HCT116 (cell line): ENCODE measurements at regions not wholly inside any gene's neighbourhood (a gene's known extent, or its start where the extent isn't known, plus 50 kb on each side); places are given as distances from the start of the nearest gene placed in this dataset.

Source experiments
- ATAC-seq: fragments of 200-7000 bp; cut with Tn5 transposase; 2 replicates; pipeline ENCODE4 v1.9.1; 2020; ENCODE audit warnings: mild to moderate bottlenecking, moderate library complexity
- BruUV-seq: library from RNA; stranded (reverse); fragments of 400-500 nt; replicated peaks from 2 replicates; lab custom pipeline; 2021; lab: Mats Ljungman, UMichigan
- CTCF ChIA-PET: fragments of 300-600 bp; sonication (Branson Sonifier 250); formaldehyde crosslinking; loops from one replicate; lab custom pipeline; 2021; ENCODE audit warnings: antibody characterized with exemption; lab: Charles Lee
- POLR2A ChIA-PET: fragments of 300-600, 350-600 bp; sonication (Branson Sonifier 250); formaldehyde crosslinking; loops from one replicate; lab custom pipeline; 2021; ENCODE audit warnings: antibody characterized with exemption; lab: Charles Lee
- RAD21 ChIA-PET, 2 experiments: fragments of 300-600 bp; sonication (Branson Sonifier 250); formaldehyde crosslinking; loops; one replicate each; lab custom pipeline; 2023; ENCODE audit warnings: low total read pairs in 2 of 2; ENCODE audit not compliant: uncharacterized antibody in 2 of 2, unreplicated experiment in 2 of 2, low non-redundant PET in 1 of 2; lab: Charles Lee
- DNase-seq: peaks from one replicate; pipeline ENCODE4 v3.0.0-alpha.2; 2010; ENCODE audit warnings: low read depth, low spot score
- H2AFZ ChIP-seq: fragments of 200-600 bp; shearing (Covaris generic), sonication (generic); 2 replicates; pipeline ENCODE4 v1.6.1; 2017; ENCODE audit warnings: low read depth, mixed run types, mixed read lengths, antibody characterized with exemption, low read length; ENCODE audit not compliant: poor library complexity, severe bottlenecking
- H3K27ac ChIP-seq: 2 replicates; pipeline ENCODE4 v1.5.1; 2012; ENCODE audit warnings: low read depth, low read length
- H3K27me3 ChIP-seq: fragments of 200-600 bp; sonication (generic); 2 replicates; pipeline ENCODE4 v1.6.1; 2016; ENCODE audit warnings: mixed run types, low read length, mixed read lengths; ENCODE audit not compliant: insufficient read depth
- H3K36me3 ChIP-seq, 2 experiments: fragments of 200-500 bp in 1 of 2; fragments of 200-600 bp in 1 of 2; sonication (Bioruptor generic) in 1 of 2; sonication (generic) in 1 of 2; 2 replicates each; pipeline versions ENCODE4 v1.5.1 to v1.6.1; 2014 to 2016; ENCODE audit warnings: low read length in 2 of 2, inconsistent platforms in 1 of 2, mixed read lengths in 1 of 2, mixed run types in 1 of 2; ENCODE audit not compliant: insufficient read depth in 2 of 2, control insufficient read depth in 1 of 2
- H3K4me1 ChIP-seq, 2 experiments: fragments of 200-600 bp in 1 of 2; sonication (generic) in 1 of 2; 2 replicates each; pipeline versions ENCODE4 v1.5.1 to v1.6.1; 2012 to 2017; ENCODE audit warnings: low read length in 2 of 2, inconsistent platforms in 1 of 2, mild to moderate bottlenecking in 1 of 2, mixed read lengths in 1 of 2, mixed run types in 1 of 2, moderate library complexity in 1 of 2; ENCODE audit not compliant: insufficient read depth in 2 of 2, control insufficient read depth in 1 of 2
- H3K4me2 ChIP-seq: fragments of 200-600 bp; sonication (generic); 2 replicates; pipeline ENCODE4 v1.6.1; 2017; ENCODE audit warnings: mixed run types, low read length, mixed read lengths
- H3K4me3 ChIP-seq, 2 experiments: fragments of 200-600 bp in 1 of 2; sonication (generic) in 1 of 2; replicated peaks in 1 of 2; 2 replicates each; pipeline ENCODE4 v1.5.1; 2011 to 2016; ENCODE audit warnings: low read length in 2 of 2, control low read depth in 1 of 2, low read depth in 1 of 2, mild to moderate bottlenecking in 1 of 2, mixed read lengths in 1 of 2, mixed run types in 1 of 2
- H3K79me2 ChIP-seq: fragments of 200-600 bp; sonication (generic); 2 replicates; pipeline ENCODE4 v1.6.1; 2017; ENCODE audit warnings: mild to moderate bottlenecking, mixed run types, low read length, moderate library complexity, mixed read lengths; ENCODE audit not compliant: insufficient read depth
- H3K9ac ChIP-seq: fragments of 200-600 bp; sonication (generic); 2 replicates; pipeline ENCODE4 v1.6.1; 2016; ENCODE audit warnings: low read length, mixed read lengths
- H3K9me2 ChIP-seq: fragments of 200-600 bp; sonication (generic), shearing (Covaris generic); 2 replicates; pipeline ENCODE4 v1.6.1; 2017; ENCODE audit warnings: mixed run types, mild to moderate bottlenecking, moderate library complexity; ENCODE audit not compliant: insufficient read depth
- H3K9me3 ChIP-seq, 2 experiments: fragments of 200-500 bp in 1 of 2; fragments of 200-600 bp in 1 of 2; sonication (Bioruptor generic) in 1 of 2; sonication (generic) in 1 of 2; 2 replicates each; pipeline ENCODE4 v1.6.1; 2014 to 2017; ENCODE audit warnings: low read length in 2 of 2, mixed read lengths in 2 of 2, inconsistent platforms in 1 of 2, low read depth in 1 of 2, mild to moderate bottlenecking in 1 of 2, mixed run types in 1 of 2, moderate library complexity in 1 of 2; ENCODE audit not compliant: control insufficient read depth in 1 of 2, insufficient read depth in 1 of 2
- H4K20me1 ChIP-seq: fragments of 200-600 bp; sonication (generic), shearing (Covaris generic); 2 replicates; pipeline ENCODE4 v1.6.1; 2017; ENCODE audit warnings: mixed run types, mild to moderate bottlenecking, moderate library complexity; ENCODE audit not compliant: insufficient read depth
- EGR1 ChIP-seq: IDR thresholded peaks from 2 replicates; pipeline ENCODE4 v1.6.1; 2012; ENCODE audit warnings: low read depth
- ELF1 ChIP-seq: IDR thresholded peaks from 2 replicates; pipeline ENCODE4 v1.6.1; 2012; ENCODE audit warnings: low read depth, borderline replicate concordance
- EZH2 ChIP-seq: fragments of 200-600 bp; sonication (generic); IDR thresholded peaks from 2 replicates; pipeline ENCODE4 v1.6.1; 2017; ENCODE audit warnings: antibody characterized with exemption, mixed run types
- EZH2phosphoT487 ChIP-seq: fragments of 200-600 bp; IDR thresholded peaks from 2 replicates; pipeline ENCODE4 v1.6.1; 2018; ENCODE audit warnings: antibody characterized with exemption, borderline replicate concordance
- JUND ChIP-seq: IDR thresholded peaks from 2 replicates; pipeline ENCODE4 v1.6.1; 2012
- POLR2A ChIP-seq: IDR thresholded peaks from 2 replicates; pipeline ENCODE4 v1.7.0; 2011; ENCODE audit warnings: borderline replicate concordance; ENCODE audit not compliant: insufficient read depth, insufficient read length; ENCODE audit errors: extremely low read depth
- POLR2AphosphoS5 ChIP-seq: IDR thresholded peaks from 2 replicates; pipeline ENCODE4 v1.6.1; 2011; ENCODE audit warnings: mild to moderate bottlenecking, low read depth, low read length, moderate library complexity
- SIN3A ChIP-seq: IDR thresholded peaks from 2 replicates; pipeline ENCODE4 v1.6.1; 2012; ENCODE audit warnings: low read depth
- SRF ChIP-seq: IDR thresholded peaks from 2 replicates; pipeline ENCODE4 v1.6.1; 2012; ENCODE audit warnings: low read depth
- ZNF274 ChIP-seq: fragments of 200-500 bp; sonication (Bioruptor generic); IDR thresholded peaks from 2 replicates; pipeline ENCODE4 v1.6.1; 2014; ENCODE audit warnings: mild to moderate bottlenecking, low read depth, low read length, inconsistent platforms
- intact Hi-C: fragments of 100-400 bp; cut with micrococcal nuclease; formaldehyde crosslinking; loops from 2 replicates; pipeline ENCODE4 v1.10.0; 2022
- TF ChIP-seq, protein P1 (sequence below): IDR thresholded peaks from 2 replicates; pipeline ENCODE4 v1.6.1; 2012
- TF ChIP-seq, protein P2 (sequence below), 3 experiments: fragments of 200-600 bp in 1 of 3; sonication (generic) in 1 of 3; IDR thresholded peaks in 2 of 3; conservative IDR thresholded peaks in 1 of 3; 2 replicates each; pipeline ENCODE4 v1.5.1; 2012 to 2017; ENCODE audit warnings: low read depth in 2 of 3, low read length in 2 of 3, antibody characterized with exemption in 1 of 3, borderline replicate concordance in 1 of 3, control low read depth in 1 of 3, mild to moderate bottlenecking in 1 of 3, mixed read lengths in 1 of 3, mixed run types in 1 of 3, moderate library complexity in 1 of 3; ENCODE audit not compliant: insufficient read depth in 1 of 3
- TF ChIP-seq, protein P3 (sequence below): IDR thresholded peaks from 2 replicates; pipeline ENCODE4 v1.6.1; 2012
- TF ChIP-seq, protein P4 (sequence below): IDR thresholded peaks from 2 replicates; pipeline ENCODE4 v1.6.1; 2011; ENCODE audit warnings: mild to moderate bottlenecking, low read length, moderate library complexity; ENCODE audit not compliant: insufficient replicate concordance; ENCODE audit errors: extremely low read depth

DNA sequence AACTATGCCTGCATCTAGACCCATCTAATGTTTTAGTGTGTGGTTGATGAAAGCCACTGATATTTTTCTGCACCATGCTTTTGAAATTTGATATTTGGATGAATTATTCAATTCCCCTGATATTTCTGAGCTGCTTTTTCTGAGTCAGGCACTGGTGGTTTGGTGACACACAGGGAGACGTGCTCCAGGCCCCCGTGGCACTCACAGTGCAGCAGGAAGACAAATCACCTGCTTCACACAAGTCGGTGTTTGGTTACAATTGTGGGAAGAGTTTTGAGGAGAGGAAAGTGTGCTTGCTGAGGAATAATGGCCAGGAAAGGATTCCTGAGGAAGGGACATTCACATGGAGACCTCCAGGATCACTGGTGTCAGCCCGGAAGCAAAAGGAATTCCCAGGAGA is 179.7 kb downstream of the ACKR3 start:
- Histone ChIP-seq H2AFZ (no peak overlapping the region), H3K4me1 (no peaks in the 10 kb centered on the region), H3K4me3 (no peak overlapping the region), H4K20me1 (no peaks in the 10 kb centered on the region), H3K9ac (no peak overlapping the region), H3K79me2 (no peaks in the 10 kb centered on the region), H3K27ac (no peak overlapping the region), H3K27me3 (peaks cover 64% of the 10 kb centered on the region), H3K4me2 (no peak overlapping the region), H3K36me3 (no peaks in the 10 kb centered on the region), H3K9me2 (no peaks in the 10 kb centered on the region), H3K9me3 (no peaks in the 10 kb centered on the region)
- RAD21 ChIA-PET, result no interaction called here
- DNase-seq (no peak), ATAC-seq (no peak)
- BruUV-seq, result no TSS peak
- POLR2A ChIA-PET, result no interaction called here
- CTCF ChIA-PET, result no interaction called here
- intact Hi-C loops, result no loop called here
- TF ChIP-seq, protein P1, sequence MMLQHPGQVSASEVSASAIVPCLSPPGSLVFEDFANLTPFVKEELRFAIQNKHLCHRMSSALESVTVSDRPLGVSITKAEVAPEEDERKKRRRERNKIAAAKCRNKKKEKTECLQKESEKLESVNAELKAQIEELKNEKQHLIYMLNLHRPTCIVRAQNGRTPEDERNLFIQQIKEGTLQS, result no peak
- TF ChIP-seq EZH2 (no peak), POLR2AphosphoS5 (no peak)
- TF ChIP-seq, protein P2, sequence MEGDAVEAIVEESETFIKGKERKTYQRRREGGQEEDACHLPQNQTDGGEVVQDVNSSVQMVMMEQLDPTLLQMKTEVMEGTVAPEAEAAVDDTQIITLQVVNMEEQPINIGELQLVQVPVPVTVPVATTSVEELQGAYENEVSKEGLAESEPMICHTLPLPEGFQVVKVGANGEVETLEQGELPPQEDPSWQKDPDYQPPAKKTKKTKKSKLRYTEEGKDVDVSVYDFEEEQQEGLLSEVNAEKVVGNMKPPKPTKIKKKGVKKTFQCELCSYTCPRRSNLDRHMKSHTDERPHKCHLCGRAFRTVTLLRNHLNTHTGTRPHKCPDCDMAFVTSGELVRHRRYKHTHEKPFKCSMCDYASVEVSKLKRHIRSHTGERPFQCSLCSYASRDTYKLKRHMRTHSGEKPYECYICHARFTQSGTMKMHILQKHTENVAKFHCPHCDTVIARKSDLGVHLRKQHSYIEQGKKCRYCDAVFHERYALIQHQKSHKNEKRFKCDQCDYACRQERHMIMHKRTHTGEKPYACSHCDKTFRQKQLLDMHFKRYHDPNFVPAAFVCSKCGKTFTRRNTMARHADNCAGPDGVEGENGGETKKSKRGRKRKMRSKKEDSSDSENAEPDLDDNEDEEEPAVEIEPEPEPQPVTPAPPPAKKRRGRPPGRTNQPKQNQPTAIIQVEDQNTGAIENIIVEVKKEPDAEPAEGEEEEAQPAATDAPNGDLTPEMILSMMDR (IDR thresholded peaks at IDR 0.05 in 2 of 3, conservative IDR thresholded peaks at IDR 0.05 in 1 of 3; ENCODE audit: borderline replicate concordance in 1 of 3, insufficient read depth in 1 of 3, low read depth in 2 of 3, low read length in 2 of 3), result no peak

DNA sequence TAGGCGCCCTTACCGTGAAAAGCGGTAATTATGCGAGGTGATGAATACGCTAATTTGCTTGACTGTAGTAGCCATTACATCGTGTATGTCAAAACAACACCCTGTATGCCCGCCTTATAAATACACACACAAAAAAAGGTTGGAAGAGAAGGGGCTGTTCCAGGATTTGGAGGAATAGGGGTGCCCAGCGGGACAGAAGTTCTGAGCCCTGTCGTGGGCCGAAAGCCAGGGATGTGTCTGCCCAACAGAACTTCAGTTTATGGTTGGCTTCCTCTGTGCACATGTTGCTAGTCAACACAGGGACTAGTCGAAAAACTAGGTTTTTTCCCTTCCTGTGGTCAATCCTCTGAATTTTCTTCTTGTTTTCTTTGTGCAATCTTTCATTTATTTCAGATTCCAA is 182.5 kb downstream of the ACKR3 start:
- Histone ChIP-seq H3K27ac (no peak overlapping the region), H3K9me2 (no peaks in the 10 kb centered on the region), H3K4me2 (no peak overlapping the region), H3K9me3 (no peaks in the 10 kb centered on the region), H2AFZ (no peak overlapping the region), H3K4me1 (no peaks in the 10 kb centered on the region), H3K9ac (no peak overlapping the region), H4K20me1 (no peaks in the 10 kb centered on the region), H3K79me2 (no peaks in the 10 kb centered on the region), H3K4me3 (no peak overlapping the region), H3K27me3 (peaks cover 44% of the 10 kb centered on the region; the same call in 1 of the 2 replicates), H3K36me3 (no peaks in the 10 kb centered on the region)
- ChIA-PET CTCF (no interaction called here), POLR2A (no interaction called here), RAD21 (no interaction called here)
- no TSS peak for BruUV-seq
- DNase-seq, result no peak
- intact Hi-C loops, result no loop called here
- no peak for ATAC-seq
- TF ChIP-seq POLR2A, result no peak
- no peak for TF ChIP-seq ZNF274
- TF ChIP-seq SRF, result no peak
- no peak for TF ChIP-seq SIN3A
- TF ChIP-seq JUND, result no peak
- no peak for TF ChIP-seq EZH2phosphoT487
- TF ChIP-seq, protein P3, sequence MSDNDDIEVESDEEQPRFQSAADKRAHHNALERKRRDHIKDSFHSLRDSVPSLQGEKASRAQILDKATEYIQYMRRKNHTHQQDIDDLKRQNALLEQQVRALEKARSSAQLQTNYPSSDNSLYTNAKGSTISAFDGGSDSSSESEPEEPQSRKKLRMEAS, result no peak
- no peak for TF ChIP-seq EGR1
- TF ChIP-seq, protein P1, result no peak
- no peak for TF ChIP-seq ELF1
- TF ChIP-seq, protein P4, sequence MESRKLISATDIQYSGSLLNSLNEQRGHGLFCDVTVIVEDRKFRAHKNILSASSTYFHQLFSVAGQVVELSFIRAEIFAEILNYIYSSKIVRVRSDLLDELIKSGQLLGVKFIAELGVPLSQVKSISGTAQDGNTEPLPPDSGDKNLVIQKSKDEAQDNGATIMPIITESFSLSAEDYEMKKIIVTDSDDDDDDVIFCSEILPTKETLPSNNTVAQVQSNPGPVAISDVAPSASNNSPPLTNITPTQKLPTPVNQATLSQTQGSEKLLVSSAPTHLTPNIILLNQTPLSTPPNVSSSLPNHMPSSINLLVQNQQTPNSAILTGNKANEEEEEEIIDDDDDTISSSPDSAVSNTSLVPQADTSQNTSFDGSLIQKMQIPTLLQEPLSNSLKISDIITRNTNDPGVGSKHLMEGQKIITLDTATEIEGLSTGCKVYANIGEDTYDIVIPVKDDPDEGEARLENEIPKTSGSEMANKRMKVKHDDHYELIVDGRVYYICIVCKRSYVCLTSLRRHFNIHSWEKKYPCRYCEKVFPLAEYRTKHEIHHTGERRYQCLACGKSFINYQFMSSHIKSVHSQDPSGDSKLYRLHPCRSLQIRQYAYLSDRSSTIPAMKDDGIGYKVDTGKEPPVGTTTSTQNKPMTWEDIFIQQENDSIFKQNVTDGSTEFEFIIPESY, result no peak
- TF ChIP-seq POLR2AphosphoS5, result no peak
